Stimulated activated CD4-positive, alpha-beta T cell treated with anti-CD3 and anti-CD28 coated beads, TNF-alpha, amount 100 ng/mL, for 48 hours (primary cell): ENCODE measurements at regions not wholly inside any gene's neighbourhood (a gene's known extent, or its start where the extent isn't known, plus 50 kb on each side); places are given as distances from the start of the nearest gene placed in this dataset.

Experiments
- DNase-seq, 3 donors: peaks; one replicate each; pipeline ENCODE4 v3.0.0-alpha.2; 2020; ENCODE audit warnings: low read depth in 3 of 3

DNA sequence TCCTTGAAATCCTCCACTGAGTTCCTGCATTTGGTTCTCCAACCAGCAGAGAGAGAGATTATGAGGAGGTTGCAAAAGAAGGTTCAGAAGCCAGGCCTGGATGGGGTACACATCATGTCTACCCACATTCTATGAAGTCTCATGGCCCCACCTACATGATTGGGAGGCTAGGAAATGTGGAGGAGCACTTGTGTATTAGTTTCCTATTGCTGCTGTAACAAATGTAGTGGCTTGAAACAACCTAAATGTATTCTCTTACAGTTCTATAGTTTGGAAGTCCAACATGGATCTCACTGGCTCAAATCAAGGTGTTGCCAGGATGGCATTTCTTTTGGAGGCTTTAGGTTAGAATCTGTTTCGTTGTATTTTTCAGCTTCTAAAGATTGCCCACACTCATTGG lies 134.2 kb upstream of the ZNF648 start:
- no peak for DNase-seq

DNA sequence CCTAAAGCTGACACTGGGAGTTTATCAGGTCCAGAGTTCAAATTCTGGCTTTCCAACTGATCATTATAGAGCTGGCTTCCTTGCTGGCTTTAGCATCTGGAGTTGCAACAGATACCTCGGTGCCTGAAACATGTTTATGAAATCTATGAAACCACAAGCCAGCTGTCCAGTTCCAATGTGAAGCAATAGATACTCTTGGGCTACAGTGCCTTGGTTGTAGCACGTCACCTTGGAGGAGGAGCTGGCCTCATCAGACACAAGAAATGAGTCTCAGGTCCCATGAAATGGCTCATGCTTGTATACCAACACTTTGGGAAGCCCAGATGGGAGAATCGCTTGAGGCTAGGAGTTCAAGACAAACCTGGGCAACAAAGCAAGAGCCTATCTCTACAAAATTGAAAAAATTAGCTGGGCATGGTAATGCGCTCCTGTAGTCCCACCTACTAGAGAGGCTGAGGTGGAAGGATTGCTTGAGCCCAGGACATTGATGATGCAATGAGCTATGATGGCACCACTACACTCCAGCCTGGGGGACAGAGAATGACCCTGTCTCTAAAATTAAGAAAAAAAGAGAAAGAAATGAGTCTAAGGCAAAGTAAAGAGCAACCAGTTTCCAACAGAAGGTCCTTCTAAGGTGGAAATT lies 132.5 kb upstream of the ZNF648 start:
- no peak for DNase-seq

DNA sequence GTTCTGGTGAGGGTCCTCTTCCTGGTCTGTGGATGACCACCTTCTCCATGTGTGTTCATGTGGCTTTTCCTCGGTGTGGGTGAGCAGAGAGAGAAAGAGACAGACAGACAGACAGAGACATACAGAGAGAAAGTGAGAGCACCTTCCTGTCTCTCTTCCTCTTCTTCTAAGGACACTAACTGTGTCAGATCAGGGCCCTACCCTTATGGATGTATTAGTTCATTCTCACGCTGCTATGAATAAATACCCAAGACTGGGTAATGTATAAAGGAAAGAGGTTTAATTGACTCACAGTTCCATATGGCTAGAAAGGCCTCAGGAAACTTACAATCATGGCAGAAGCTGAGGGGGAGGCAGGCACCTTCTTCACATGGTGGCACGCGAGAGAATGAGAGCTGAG lies 131.5 kb upstream of the ZNF648 start:
- no peak for DNase-seq

DNA sequence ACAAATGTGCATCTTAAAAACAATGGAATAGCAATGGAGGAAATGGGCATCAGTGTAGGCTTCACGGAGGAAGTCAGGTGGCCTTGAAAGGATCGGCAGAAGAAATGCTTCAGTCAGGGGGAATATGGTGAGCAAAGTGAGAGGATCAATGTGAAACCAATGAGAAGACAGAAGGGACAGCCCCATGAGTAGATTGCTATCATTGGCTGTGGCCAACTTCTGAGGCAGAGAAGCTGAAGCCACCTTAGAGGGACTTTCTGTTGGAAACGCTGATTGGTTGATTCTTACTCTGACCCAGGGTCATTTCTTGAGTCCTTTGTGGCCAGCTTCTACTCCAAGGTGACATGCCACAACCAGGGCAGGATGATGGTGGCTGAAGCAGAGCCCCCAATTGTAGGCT lies 130.7 kb upstream of the ZNF648 start:
- no peak for DNase-seq

DNA sequence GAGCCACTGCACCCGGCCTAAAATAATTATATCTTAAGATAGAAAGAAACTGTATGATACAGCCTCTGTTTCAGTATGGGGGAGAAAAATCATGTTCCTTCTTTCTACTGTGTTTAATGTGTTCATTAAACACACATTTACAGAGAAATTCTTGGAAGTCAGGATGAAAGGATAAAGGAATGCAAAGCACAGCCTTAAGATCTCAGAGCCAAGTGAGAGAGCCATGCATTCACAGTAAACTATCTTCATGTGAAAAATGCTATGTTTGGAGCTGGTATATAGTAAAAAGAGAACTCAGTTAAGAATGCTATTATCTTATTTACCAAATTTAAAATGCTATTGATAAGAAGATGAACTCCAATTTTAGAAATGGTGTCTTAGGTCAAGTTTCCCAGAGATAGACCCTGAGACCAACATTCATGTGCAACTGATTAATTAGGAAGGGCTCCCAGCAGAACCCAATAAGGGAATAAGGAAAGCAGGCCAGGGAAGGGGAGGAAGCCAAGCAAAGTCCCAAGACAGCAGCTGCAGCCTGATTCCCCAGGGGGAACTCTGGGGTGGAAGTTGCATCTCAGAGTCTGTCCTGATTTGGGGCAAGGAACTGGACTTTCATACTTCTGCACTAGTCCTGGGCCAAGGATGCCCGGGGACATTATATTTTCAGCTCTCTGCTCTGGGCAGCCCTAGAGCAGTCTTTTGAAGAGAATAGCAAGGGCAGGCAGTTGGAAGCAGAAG lies 130.0 kb upstream of the ZNF648 start:
- no peak for DNase-seq

DNA sequence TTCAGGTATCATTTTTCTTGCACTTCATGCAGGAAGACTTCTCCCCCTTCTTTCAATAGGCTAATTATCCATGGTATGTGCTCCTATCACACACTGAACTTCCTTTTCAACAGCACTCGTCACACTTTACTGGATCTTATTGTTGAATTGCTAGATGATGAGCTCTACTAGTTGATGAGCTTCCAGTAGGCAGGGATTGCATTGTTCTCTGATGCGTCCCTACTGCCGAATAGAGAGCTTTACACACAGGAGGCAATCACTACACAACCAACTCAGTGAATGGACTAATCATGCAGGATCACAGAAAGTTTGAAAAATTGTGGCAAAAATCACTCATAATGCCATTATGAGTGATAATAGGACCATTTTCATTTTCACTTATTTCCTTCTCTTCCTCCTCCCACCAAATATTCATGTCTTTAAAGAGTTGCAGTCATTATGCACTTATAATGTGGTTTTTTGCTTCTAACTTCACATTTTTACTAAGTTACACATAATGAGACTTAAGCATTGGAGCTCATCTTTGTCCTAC lies 128.1 kb upstream of the ZNF648 start:
- no peak for DNase-seq

DNA sequence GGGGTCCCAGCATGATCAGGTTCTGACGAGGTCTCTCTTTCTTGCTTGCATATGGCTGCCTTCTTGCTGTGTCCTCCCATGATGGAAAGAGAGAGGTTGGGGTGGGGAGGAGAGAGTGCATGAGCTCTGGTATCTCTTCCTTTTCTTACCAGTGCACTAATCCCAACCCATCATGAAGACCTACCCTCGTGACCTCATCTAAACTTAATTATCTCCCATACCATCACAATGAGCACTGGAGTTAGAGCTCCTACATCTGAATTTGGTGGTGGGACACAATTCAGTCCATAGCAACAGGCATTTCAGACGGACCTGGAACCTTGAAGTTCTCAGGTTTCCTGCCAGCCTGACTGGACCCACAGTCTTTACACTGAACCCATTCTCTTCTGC lies 125.2 kb upstream of the ZNF648 start:
- no peak for DNase-seq

DNA sequence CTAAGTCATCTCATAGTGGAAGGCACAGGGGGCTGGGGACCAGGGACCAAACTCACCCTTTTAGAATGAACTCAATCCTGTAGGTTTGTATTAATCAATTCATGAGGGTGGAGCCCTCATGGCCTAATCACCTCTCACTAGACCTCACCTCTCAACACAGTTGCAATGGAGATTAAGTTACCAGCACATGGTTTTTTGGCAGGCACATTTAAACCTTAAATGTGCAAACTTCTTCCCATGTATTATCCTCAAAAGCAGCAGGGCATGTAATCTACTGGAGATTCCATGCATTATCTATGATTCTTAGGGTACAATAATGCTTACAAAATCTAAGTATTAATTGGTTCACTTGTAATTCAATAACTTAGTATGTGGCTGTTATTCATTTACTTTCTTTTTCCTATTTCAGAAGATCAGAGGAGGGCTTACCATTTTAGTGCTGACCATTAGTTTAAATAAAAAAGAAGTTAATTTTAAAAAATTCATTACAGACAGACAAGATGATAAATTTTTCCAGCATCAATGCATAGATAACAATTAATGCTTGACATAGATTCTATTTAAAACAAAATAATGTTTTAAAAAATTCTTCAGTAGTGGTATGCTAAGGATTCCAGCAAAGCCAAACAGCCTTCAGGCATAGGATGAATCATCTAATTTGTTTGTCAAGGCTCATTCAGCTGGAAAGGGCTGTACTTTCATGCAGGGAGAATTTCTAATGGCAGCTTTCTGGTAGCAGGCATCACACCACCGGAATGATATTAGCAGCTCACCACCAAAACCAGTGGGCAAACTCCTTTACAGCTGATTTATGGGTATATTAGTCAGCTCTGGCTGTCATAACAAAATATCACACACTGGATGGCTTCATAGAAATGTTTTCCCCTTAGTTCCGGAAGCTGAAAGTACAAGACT lies 124.6 kb upstream of the ZNF648 start:
- DNase-seq = no peak

DNA sequence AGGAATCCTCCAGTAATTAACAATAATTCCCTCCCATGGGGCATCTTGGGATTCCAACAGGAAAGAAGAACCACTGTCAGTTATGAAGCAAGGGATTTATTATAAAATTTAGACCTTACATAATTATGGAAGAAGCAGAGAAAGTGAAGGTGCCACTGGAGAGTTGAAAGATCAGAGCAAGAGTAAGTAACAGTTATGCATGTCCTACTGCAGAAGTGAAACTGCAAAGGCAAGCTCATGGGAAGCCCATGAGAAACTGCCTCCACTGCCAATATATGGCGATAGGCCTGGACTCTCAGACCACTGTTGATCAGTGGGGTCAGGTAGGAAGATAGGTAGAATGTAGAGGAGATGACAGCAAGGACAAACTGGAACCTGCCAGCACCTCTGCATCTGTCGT lies 123.6 kb upstream of the ZNF648 start:
- DNase-seq = no peak

DNA sequence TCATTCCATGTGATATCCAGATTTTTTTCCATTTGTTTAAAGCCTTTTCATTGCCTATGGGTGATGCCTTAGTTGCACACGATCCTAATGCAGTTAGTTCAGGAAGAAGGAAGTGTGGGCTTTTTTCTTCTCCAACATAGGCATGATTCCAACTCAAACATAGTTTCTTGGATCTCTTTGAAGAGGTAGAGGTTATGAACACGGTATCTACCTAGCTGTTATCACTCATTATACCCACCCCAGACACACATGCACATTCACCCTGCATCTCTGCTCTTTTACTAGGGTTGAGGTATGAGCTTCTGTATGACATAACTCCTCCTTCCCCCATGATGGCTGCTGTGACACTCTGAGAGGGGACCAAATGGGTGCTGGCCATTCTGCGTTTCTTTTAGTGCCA lies 122.1 kb upstream of the ZNF648 start:
- DNase-seq = no peak

DNA sequence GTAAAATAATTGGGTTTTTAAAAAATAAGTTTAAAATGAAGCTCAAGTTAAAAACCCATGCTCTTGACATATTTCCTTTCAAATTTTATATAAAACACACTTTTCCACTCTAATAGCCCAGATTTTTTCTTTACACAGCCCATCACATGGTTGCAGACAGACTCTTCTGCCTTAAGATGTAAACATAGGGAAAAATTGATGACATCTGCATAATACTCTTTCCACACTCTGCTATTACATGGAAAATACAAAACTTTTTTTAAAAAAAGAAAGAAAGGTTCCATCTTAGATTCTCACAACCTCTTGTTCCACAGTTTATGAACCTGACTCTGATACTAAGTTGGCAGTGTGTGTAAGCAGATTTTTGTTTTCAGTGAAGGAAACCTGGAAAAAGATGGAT lies 120.8 kb upstream of the ZNF648 start:
- DNase-seq = no peak

DNA sequence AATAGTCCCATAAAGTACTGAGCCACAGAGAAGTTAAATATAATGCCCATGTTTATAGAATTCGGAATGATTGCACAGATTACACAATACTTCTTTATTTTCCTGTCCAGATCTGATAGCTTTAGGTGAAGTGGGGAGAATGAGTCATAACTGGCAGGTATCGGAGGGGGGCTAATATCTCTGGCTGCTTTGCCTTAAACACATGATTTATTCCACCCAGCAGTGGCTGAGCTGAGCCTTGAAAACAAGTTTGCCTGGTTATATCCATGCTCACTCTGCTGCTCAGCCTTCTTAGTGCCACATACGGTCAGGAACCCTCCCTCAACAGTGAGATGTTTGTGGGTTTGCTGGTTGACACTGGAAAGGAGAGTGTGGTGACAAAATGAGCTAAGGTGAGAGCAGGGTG lies 119.7 kb upstream of the ZNF648 start:
- no peak for DNase-seq

DNA sequence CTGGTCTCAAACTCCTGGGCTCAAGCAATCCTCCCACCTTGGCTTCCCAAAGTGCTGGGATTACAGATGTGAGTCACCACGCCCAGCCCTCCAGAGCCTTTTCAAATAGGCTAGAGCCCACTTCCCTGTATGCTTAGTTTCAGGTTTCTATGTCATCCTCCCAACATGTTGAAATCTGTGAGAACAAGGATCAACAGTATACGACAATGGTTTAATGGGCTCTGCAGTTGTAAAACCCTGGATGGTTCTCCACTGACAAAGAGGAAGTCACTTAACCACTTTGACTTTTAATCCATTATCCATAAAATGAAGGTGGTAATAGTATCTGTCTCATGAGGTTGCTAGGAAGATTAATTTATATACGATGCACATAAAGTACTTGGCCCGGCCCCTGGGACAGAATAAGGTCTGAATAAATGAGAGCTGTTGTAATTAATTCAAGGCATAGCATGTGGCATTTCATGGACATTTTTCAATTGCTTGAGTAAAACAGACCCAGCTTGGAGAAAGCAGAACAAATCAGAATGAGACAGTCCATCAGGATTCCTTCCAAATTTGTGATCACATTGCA lies 113.9 kb upstream of the ZNF648 start:
- DNase-seq = no peak

DNA sequence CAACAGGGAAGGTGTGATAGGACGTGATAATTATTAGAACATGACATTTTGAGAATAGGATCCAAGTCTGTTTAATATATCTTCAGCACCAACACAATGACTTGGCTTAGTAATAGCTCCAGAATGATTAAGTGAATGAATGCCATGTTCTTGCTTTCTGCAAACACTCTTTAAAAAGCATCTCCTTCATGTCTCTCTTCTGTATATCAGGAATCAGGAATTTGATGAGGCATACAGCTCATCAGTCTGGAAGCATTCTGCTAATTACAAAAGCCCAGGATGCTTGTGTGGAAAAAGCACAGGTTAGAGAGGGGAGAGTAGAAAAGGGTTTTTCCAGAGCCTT lies 113.0 kb upstream of the ZNF648 start:
- no peak for DNase-seq

DNA sequence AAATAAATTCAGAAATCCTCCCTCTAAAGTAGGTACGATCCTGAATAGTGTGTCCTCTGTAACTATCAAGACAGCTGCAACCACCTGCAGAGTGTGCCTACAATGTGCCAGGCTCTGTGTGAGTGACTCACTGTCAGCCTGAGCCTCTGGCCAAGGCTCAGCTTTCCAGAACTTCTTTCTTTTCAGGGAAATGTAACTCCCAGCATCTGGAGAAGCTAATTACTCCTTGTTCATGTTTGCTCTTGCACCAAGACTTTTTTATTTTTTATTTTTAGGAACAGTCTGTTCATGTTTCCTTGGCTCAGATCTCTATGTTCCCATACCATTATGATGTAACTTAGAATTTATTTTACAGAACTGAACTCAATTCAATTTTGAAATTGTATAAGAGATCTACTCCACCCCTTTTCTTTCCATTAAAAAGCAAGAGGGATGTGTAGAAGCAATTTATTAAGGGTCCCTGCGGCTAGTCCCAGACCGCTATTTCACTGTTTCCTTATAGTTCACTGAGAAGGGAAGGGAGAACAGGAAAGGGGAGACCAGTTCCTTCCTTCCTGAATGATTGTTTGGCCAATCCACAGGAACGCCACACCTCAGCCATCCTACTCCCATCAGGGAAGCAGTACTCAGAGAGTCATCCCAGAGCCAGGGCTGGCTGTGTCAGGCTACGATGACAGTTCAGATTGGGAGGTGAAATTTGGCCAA lies 112.4 kb upstream of the ZNF648 start:
- no peak for DNase-seq

DNA sequence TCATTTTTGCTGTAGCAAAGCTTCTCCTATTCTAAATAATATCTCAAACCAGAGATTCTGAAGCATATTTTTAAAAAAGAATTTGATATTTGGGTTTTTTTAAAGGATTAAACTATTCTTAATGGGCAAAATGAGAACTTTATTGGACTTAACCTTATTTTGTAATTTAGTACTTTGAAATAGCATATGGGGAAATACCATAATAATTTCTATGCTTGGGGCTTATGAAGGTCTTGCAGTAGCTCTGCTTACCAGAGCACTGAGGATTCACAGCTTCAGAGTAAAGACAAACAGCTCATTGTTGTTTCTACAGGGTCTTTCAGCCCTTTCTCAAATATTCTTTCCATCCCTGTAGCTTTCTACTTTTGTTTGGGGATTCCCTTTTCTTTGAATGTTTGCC lies 111.2 kb upstream of the ZNF648 start:
- DNase-seq = no peak

DNA sequence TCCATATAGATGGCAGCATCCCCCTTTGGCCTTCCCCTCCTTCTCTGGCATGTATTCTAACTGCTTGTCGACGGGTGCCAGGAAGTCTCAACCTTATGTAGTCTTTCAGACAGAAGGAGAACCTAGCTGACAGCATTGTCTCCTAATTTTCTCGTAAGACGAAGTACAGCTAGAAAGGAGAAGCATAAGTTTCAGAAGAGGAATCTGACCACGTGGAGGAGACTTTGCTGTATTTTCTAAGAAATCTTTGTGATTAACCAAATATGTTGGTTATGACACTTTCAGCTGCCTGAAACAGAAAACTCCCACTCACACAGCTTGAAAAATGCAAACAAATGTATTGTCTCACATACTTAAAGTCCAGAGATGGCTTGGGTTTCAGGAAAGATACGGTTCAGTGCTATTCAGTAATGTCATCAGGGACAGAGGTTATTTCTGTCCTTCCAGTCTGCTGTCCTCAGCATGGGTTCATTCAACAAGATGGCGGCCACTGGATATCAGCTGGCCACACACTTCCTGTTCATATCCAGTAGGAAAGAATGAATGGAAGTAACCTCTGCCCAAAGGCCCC lies 109.5 kb upstream of the ZNF648 start:
- no peak for DNase-seq

DNA sequence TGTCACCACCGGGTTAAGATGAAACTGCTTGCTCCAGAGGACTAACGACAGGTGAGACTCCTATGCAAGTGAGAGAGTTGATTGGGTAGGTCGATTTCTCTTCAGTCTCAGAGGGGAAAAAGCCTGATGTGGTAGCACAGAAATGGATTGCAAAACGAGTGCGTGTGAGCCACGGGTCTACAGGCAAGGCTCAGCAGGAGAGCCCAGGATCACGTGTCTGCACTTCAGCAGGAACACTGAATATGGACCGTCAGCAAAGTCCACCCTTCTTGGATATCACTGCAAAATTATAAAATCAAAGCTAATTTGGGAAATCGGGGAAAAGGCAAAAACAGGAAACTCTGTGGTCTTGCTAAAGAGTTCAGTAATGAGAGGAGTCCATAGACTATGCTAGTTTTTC lies 107.7 kb upstream of the ZNF648 start:
- DNase-seq = no peak

DNA sequence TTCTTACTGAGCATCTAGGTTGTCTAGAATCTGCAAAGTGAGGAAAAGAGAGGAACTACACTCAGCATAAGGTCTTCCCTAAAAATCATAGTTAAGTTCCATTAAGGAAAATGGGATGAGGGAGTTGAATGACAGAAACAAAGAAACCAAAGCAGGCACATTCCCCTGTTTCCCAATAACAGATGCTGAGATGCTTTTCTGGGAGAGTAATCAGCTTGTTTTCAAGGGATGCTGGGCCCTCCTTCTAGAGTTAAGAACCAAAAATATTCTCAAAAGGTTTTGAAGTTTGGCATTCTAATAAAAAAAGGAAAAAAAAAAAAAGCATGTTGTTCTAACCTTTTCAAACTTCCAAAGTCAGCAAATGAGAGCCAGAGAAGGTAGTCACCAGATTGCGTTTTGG lies 105.2 kb upstream of the ZNF648 start:
- DNase-seq = no peak

DNA sequence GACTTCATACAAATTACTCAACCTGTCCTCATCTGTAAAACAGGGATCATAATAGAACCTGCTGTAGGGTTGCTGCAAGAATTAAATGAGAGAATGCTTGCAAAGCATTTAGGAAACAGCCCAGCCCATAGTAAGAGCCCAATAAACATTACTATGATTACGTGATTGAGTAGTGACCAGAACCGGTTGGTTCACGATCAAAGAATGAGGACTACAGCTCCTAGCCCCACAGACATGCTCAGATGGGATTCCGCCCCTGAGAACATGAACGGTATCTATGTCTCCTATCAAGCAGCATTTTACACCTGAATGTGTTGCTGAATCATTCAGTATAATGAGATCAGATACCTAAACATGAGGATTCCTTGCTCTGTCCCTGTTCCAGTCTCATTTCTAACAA lies 104.8 kb upstream of the ZNF648 start:
- no peak for DNase-seq

DNA sequence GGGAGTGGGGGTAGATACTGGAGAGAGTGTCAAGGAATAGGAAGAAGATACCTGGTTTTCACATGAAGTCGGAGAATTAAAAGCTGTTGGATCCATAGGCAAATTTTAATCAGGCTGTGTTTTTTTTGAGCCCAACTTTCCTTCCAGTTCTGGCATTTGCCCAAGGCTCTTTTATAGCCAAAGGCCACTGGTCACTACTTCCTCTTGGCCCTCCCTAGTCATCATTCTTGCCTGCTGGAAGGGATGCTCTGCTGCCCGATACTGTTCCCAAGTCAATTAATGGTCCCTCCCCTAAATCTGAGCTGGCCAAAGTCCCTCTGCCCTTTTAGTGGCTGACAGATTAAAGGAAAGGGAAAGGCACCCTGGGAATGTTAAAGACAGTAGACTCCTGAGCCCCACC lies 102.8 kb upstream of the ZNF648 start:
- DNase-seq = no peak
